WTC11 (cell line): ENCODE measurements at regions not wholly inside any gene's neighbourhood (a gene's known extent, or its start where the extent isn't known, plus 50 kb on each side); places are given as distances from the start of the nearest gene placed in this dataset.

Experiments
- ATAC-seq: fragments of 200-7000 bp; cut with Tn5 transposase; 2 replicates; pipeline ENCODE4 v1.10.0; 2021; ENCODE audit warnings: mild to moderate bottlenecking, moderate library complexity
- CTCF ChIA-PET: fragments of 300-600 bp; sonication (Branson Sonifier 250); formaldehyde crosslinking; loops from one replicate; lab custom pipeline; 2021; ENCODE audit warnings: antibody characterized with exemption; lab: Charles Lee
- POLR2A ChIA-PET: fragments of 350-600 bp; sonication (Branson Sonifier 250); formaldehyde crosslinking; loops from one replicate; lab custom pipeline; 2021; ENCODE audit warnings: antibody characterized with exemption; lab: Charles Lee
- DNase-seq: peaks from one replicate; pipeline ENCODE4 v3.0.0; 2021; ENCODE audit warnings: low spot score
- H3K27ac Mint-ChIP-seq: 2 replicates; pipeline ENCODE4 v1.8.0; 2021; ENCODE audit warnings: mixed read lengths
- H3K27me3 Mint-ChIP-seq: 2 replicates; pipeline ENCODE4 v1.8.0; 2021; ENCODE audit warnings: low read depth, mild to moderate bottlenecking, moderate library complexity, mixed read lengths
- H3K36me3 Mint-ChIP-seq: 2 replicates; pipeline ENCODE4 v1.8.0; 2021; ENCODE audit warnings: mixed read lengths
- H3K4me1 Mint-ChIP-seq: 2 replicates; pipeline ENCODE4 v1.8.0; 2022; ENCODE audit warnings: mixed read lengths
- H3K4me3 Mint-ChIP-seq: 2 replicates; pipeline ENCODE4 v1.8.0; 2021; ENCODE audit warnings: mild to moderate bottlenecking, moderate library complexity, mixed read lengths
- H3K9me3 Mint-ChIP-seq: 2 replicates; pipeline ENCODE4 v1.8.0; 2021; ENCODE audit warnings: mixed read lengths
- ATF3 ChIP-seq: sonication (generic); formaldehyde crosslinking; conservative IDR thresholded peaks from 2 replicates; pipeline ENCODE4 v1.8.1; 2022; ENCODE audit warnings: mild to moderate bottlenecking, missing genetic modification reagents
- E2F5 ChIP-seq: sonication (generic); formaldehyde crosslinking; IDR thresholded peaks from 2 replicates; pipeline ENCODE4 v1.8.1; 2022; ENCODE audit warnings: mild to moderate bottlenecking, moderate library complexity, missing genetic modification reagents
- ELF4 ChIP-seq: sonication (generic); formaldehyde crosslinking; IDR thresholded peaks from 2 replicates; pipeline ENCODE4 v1.8.1; 2022; ENCODE audit warnings: low read depth, mild to moderate bottlenecking, moderate library complexity, missing genetic modification reagents
- EMX1 ChIP-seq: fragments of 250-450 bp; sonication (Bioruptor Pico); IDR thresholded peaks from 2 replicates; pipeline ENCODE4 v1.8.0; 2021; ENCODE audit warnings: mild to moderate bottlenecking
- GRHL2 ChIP-seq: fragments of 250-450 bp; sonication (Bioruptor Pico); IDR thresholded peaks from 2 replicates; pipeline ENCODE4 v1.8.0; 2022; ENCODE audit warnings: mild to moderate bottlenecking, moderate library complexity; ENCODE audit not compliant: insufficient replicate concordance, severe bottlenecking
- IRF2 ChIP-seq: sonication (generic); formaldehyde crosslinking; IDR thresholded peaks from 2 replicates; pipeline ENCODE4 v1.8.0; 2022; ENCODE audit warnings: low read depth, missing genetic modification reagents, borderline replicate concordance
- JUN ChIP-seq: sonication (generic); formaldehyde crosslinking; IDR thresholded peaks from 2 replicates; pipeline ENCODE4 v1.8.0; 2023; ENCODE audit warnings: mild to moderate bottlenecking, missing genetic modification reagents
- MAX ChIP-seq: sonication (generic); formaldehyde crosslinking; IDR thresholded peaks from 2 replicates; pipeline ENCODE4 v1.8.0; 2022; ENCODE audit warnings: mild to moderate bottlenecking, missing genetic modification reagents
- NR2C2 ChIP-seq: sonication (generic); formaldehyde crosslinking; IDR thresholded peaks from 2 replicates; pipeline ENCODE4 v1.8.0; 2022; ENCODE audit warnings: mild to moderate bottlenecking, missing genetic modification reagents
- PREB ChIP-seq: sonication (generic); formaldehyde crosslinking; IDR thresholded peaks from 2 replicates; pipeline ENCODE4 v1.8.1; 2022; ENCODE audit warnings: mild to moderate bottlenecking, missing genetic modification reagents, moderate library complexity, borderline replicate concordance
- SMAD4 ChIP-seq: sonication (generic); formaldehyde crosslinking; IDR thresholded peaks from 2 replicates; pipeline ENCODE4 v1.8.0; 2022; ENCODE audit warnings: mild to moderate bottlenecking, missing genetic modification reagents
- SOX15 ChIP-seq: fragments of 250-450 bp; sonication (Bioruptor Pico); IDR thresholded peaks from 2 replicates; pipeline ENCODE4 v1.9.0; 2021; ENCODE audit warnings: mild to moderate bottlenecking
- STAT6 ChIP-seq: sonication (generic); formaldehyde crosslinking; conservative IDR thresholded peaks from 2 replicates; pipeline ENCODE4 v1.8.1; 2023; ENCODE audit warnings: mild to moderate bottlenecking, low read depth, missing genetic modification reagents, moderate library complexity
- ZBTB21 ChIP-seq: sonication (generic); formaldehyde crosslinking; IDR thresholded peaks from 2 replicates; pipeline ENCODE4 v1.8.1; 2023; ENCODE audit warnings: mild to moderate bottlenecking, missing genetic modification reagents, borderline replicate concordance
- ZNF138 ChIP-seq: sonication (generic); formaldehyde crosslinking; conservative IDR thresholded peaks from 2 replicates; pipeline ENCODE4 v1.8.1; 2022; ENCODE audit warnings: mild to moderate bottlenecking, moderate library complexity, missing genetic modification reagents
- ZNF232 ChIP-seq: sonication (generic); formaldehyde crosslinking; IDR thresholded peaks from 2 replicates; pipeline ENCODE4 v1.8.0; 2022; ENCODE audit warnings: mild to moderate bottlenecking, missing genetic modification reagents
- TF ChIP-seq, protein P1 (sequence below): sonication (generic); formaldehyde crosslinking; IDR thresholded peaks from 2 replicates; pipeline ENCODE4 v1.8.1; 2022; ENCODE audit warnings: low read depth, mild to moderate bottlenecking, moderate library complexity, missing genetic modification reagents, borderline replicate concordance
- TF ChIP-seq, protein P2 (sequence below): sonication (generic); formaldehyde crosslinking; IDR thresholded peaks from 2 replicates; pipeline ENCODE4 v1.8.1; 2023; ENCODE audit warnings: mild to moderate bottlenecking, missing genetic modification reagents
- TF ChIP-seq, protein P3 (sequence below): fragments of 250-450 bp; sonication (Bioruptor Pico); IDR thresholded peaks from 2 replicates; pipeline ENCODE4 v1.9.0; 2021; ENCODE audit warnings: mild to moderate bottlenecking, borderline replicate concordance
- TF ChIP-seq, protein P4 (sequence below): fragments of 250-450 bp; sonication (Bioruptor Pico); IDR thresholded peaks from 2 replicates; pipeline ENCODE4 v1.8.0; 2021; ENCODE audit warnings: mild to moderate bottlenecking

- CTCF ChIA-PET = interaction anchor here (0.7 to 1.1 kb wide), 2 partner anchors 50 to 55 kb away, joined by 3 read pairs; no protein-coding TSS in a partner anchor
- no peak for ATAC-seq
- no peak overlapping the region for H3K4me3 Mint-ChIP-seq
- H3K4me1 Mint-ChIP-seq = peaks cover 13% of the 10 kb centered on the region
- no peak for DNase-seq
- H3K9me3 Mint-ChIP-seq = 0 out of 2 replicates have a peak, but pooled peaks cover 4% of the 10 kb centered on the region
- 0 out of 2 replicates have a peak overlapping the region, but pooled peaks have one; percentile 5 for H3K27ac Mint-ChIP-seq
- peaks cover 2% of the 10 kb centered on the region; the same call in 1 of the 2 replicates for H3K27me3 Mint-ChIP-seq
- H3K36me3 Mint-ChIP-seq = no peaks in the 10 kb centered on the region
- POLR2A ChIA-PET = no interaction called here
- TF ChIP-seq SMAD4 (CRISPR knock-in tag) (no peak), ELF4 (CRISPR knock-in tag) (no peak), IRF2 (CRISPR knock-in tag) (no peak), PREB (no peak), JUN (no peak), ATF3 (CRISPR knock-in tag) (no peak), ZNF232 (CRISPR knock-in tag) (no peak)
- TF ChIP-seq, protein P1, sequence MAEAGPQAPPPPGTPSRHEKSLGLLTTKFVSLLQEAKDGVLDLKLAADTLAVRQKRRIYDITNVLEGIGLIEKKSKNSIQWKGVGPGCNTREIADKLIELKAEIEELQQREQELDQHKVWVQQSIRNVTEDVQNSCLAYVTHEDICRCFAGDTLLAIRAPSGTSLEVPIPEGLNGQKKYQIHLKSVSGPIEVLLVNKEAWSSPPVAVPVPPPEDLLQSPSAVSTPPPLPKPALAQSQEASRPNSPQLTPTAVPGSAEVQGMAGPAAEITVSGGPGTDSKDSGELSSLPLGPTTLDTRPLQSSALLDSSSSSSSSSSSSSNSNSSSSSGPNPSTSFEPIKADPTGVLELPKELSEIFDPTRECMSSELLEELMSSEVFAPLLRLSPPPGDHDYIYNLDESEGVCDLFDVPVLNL (CRISPR knock-in tag) = no peak
Observed at GRCh38 chr6:109238396-109238795, 143.1 kb downstream of the CEP57L1 start.

DNA sequence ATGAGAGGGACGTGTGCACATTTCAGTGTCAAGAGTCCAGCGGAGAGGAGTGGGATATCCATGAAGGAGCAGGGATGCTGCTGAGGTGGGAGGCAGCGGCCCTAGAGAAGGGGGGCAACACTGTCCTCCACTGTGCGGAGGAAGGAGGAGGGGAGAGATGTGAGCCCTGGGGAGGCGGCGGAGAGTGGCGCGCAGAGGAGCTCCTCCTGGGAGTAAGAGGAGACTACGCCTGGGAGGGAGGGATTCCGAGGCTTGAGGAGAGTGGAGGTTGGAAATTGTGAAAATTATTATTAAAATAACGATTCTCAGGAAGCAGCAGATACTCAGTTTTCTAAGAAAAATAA is 142.7 kb downstream of the CEP57L1 start:
- Mint-ChIP-seq H3K9me3 (0 out of 2 replicates have a peak, but pooled peaks cover 4% of the 10 kb centered on the region), H3K27ac (no peak overlapping the region), H3K4me1 (peaks cover 13% of the 10 kb centered on the region), H3K4me3 (no peak overlapping the region), H3K27me3 (peaks cover 2% of the 10 kb centered on the region; the same call in 1 of the 2 replicates), H3K36me3 (no peaks in the 10 kb centered on the region)
- DNase-seq (no peak), ATAC-seq (no peak)
- ChIA-PET CTCF (interaction anchor here (0.7 to 1.1 kb wide), 2 partner anchors 50 to 54 kb away, joined by 3 read pairs; no protein-coding TSS in a partner anchor), POLR2A (no interaction called here)
- no peak for TF ChIP-seq ZBTB21 (CRISPR knock-in tag)
- TF ChIP-seq E2F5 (CRISPR knock-in tag) = no peak
- TF ChIP-seq, protein P2, sequence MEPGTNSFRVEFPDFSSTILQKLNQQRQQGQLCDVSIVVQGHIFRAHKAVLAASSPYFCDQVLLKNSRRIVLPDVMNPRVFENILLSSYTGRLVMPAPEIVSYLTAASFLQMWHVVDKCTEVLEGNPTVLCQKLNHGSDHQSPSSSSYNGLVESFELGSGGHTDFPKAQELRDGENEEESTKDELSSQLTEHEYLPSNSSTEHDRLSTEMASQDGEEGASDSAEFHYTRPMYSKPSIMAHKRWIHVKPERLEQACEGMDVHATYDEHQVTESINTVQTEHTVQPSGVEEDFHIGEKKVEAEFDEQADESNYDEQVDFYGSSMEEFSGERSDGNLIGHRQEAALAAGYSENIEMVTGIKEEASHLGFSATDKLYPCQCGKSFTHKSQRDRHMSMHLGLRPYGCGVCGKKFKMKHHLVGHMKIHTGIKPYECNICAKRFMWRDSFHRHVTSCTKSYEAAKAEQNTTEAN (CRISPR knock-in tag) = no peak
- no peak for TF ChIP-seq ATF3 (CRISPR knock-in tag)
- TF ChIP-seq, protein P3, sequence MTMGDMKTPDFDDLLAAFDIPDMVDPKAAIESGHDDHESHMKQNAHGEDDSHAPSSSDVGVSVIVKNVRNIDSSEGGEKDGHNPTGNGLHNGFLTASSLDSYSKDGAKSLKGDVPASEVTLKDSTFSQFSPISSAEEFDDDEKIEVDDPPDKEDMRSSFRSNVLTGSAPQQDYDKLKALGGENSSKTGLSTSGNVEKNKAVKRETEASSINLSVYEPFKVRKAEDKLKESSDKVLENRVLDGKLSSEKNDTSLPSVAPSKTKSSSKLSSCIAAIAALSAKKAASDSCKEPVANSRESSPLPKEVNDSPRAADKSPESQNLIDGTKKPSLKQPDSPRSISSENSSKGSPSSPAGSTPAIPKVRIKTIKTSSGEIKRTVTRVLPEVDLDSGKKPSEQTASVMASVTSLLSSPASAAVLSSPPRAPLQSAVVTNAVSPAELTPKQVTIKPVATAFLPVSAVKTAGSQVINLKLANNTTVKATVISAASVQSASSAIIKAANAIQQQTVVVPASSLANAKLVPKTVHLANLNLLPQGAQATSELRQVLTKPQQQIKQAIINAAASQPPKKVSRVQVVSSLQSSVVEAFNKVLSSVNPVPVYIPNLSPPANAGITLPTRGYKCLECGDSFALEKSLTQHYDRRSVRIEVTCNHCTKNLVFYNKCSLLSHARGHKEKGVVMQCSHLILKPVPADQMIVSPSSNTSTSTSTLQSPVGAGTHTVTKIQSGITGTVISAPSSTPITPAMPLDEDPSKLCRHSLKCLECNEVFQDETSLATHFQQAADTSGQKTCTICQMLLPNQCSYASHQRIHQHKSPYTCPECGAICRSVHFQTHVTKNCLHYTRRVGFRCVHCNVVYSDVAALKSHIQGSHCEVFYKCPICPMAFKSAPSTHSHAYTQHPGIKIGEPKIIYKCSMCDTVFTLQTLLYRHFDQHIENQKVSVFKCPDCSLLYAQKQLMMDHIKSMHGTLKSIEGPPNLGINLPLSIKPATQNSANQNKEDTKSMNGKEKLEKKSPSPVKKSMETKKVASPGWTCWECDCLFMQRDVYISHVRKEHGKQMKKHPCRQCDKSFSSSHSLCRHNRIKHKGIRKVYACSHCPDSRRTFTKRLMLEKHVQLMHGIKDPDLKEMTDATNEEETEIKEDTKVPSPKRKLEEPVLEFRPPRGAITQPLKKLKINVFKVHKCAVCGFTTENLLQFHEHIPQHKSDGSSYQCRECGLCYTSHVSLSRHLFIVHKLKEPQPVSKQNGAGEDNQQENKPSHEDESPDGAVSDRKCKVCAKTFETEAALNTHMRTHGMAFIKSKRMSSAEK (CRISPR knock-in tag) = no peak
- TF ChIP-seq NR2C2 (CRISPR knock-in tag) = no peak
- no peak for TF ChIP-seq GRHL2 (CRISPR knock-in tag)
- no peak for TF ChIP-seq SOX15 (CRISPR knock-in tag)
- no peak for TF ChIP-seq ZNF138
- TF ChIP-seq, protein P4, sequence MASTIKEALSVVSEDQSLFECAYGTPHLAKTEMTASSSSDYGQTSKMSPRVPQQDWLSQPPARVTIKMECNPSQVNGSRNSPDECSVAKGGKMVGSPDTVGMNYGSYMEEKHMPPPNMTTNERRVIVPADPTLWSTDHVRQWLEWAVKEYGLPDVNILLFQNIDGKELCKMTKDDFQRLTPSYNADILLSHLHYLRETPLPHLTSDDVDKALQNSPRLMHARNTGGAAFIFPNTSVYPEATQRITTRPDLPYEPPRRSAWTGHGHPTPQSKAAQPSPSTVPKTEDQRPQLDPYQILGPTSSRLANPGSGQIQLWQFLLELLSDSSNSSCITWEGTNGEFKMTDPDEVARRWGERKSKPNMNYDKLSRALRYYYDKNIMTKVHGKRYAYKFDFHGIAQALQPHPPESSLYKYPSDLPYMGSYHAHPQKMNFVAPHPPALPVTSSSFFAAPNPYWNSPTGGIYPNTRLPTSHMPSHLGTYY (CRISPR knock-in tag) = no peak
- no peak for TF ChIP-seq STAT6 (CRISPR knock-in tag)
- no peak for TF ChIP-seq EMX1 (CRISPR knock-in tag)
- no peak for TF ChIP-seq MAX (CRISPR knock-in tag)
